Nephron (organoid): ENCODE measurements at regions not wholly inside any gene's neighbourhood (a gene's known extent, or its start where the extent isn't known, plus 50 kb on each side); places are given as distances from the start of the nearest gene placed in this dataset.

ENCODE experiments used
- H3K27ac Mint-ChIP-seq, 3 experiments: 2 replicates each; pipeline ENCODE4 v1.8.0; 2020; ENCODE audit warnings: mixed read lengths in 3 of 3, mild to moderate bottlenecking in 2 of 3, moderate library complexity in 1 of 3
- H3K27me3 Mint-ChIP-seq: 2 replicates; pipeline ENCODE4 v1.8.0; 2021; ENCODE audit warnings: low read depth, mild to moderate bottlenecking, moderate library complexity, mixed read lengths
- H3K36me3 Mint-ChIP-seq: 2 replicates; pipeline ENCODE4 v1.8.0; 2020; ENCODE audit warnings: low read depth, mixed read lengths
- H3K4me1 Mint-ChIP-seq: 2 replicates; pipeline ENCODE4 v1.8.0; 2020; ENCODE audit warnings: mixed read lengths
- H3K4me3 Mint-ChIP-seq, 3 experiments: 2 replicates each; pipeline ENCODE4 v1.8.0; 2020; ENCODE audit warnings: mild to moderate bottlenecking in 3 of 3, mixed read lengths in 3 of 3, moderate library complexity in 2 of 3
- H3K9me3 Mint-ChIP-seq: 2 replicates; pipeline ENCODE4 v1.8.0; 2020; ENCODE audit warnings: mixed read lengths
- TF ChIP-seq, protein P1 (sequence below), 3 experiments: fragments of 200-600 bp; sonication (generic); IDR thresholded peaks; one replicate each; pipeline ENCODE4 v1.5.0; 2021; ENCODE audit warnings: antibody characterized with exemption in 3 of 3; ENCODE audit not compliant: unreplicated experiment in 3 of 3

DNA sequence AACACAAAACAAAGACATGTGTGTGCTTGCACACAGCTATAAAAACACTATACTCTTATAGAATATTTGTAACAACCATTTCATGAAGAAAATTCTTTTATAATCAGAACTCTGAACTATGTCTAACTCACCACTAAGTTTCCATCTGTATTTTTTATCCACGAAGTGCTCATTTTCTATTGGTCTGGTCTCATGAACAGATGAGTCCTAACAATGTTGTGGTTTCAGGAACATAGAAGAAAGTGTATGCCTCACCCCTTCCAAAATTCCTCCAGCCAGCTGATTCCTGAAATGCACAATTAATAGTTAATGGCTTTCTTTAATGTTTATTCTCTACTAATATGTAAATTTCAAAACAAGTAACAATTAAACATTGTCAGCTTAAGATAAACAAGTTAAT lies 325.3 kb upstream of the GRAMD2B start:
- Mint-ChIP-seq H3K27me3 (no peaks in the 10 kb centered on the region), H3K4me1 (no peaks in the 10 kb centered on the region), H3K27ac (peak overlapping the region in 1 of 3 experiments; percentile 51), H3K9me3 (peaks cover 2% of the 10 kb centered on the region), H3K36me3 (no peaks in the 10 kb centered on the region), H3K4me3 (no peak overlapping the region)
- TF ChIP-seq, protein P1, sequence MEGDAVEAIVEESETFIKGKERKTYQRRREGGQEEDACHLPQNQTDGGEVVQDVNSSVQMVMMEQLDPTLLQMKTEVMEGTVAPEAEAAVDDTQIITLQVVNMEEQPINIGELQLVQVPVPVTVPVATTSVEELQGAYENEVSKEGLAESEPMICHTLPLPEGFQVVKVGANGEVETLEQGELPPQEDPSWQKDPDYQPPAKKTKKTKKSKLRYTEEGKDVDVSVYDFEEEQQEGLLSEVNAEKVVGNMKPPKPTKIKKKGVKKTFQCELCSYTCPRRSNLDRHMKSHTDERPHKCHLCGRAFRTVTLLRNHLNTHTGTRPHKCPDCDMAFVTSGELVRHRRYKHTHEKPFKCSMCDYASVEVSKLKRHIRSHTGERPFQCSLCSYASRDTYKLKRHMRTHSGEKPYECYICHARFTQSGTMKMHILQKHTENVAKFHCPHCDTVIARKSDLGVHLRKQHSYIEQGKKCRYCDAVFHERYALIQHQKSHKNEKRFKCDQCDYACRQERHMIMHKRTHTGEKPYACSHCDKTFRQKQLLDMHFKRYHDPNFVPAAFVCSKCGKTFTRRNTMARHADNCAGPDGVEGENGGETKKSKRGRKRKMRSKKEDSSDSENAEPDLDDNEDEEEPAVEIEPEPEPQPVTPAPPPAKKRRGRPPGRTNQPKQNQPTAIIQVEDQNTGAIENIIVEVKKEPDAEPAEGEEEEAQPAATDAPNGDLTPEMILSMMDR (IDR thresholded peaks at IDR 0.05; ENCODE audit: unreplicated experiment in 3 of 3): no peak

DNA sequence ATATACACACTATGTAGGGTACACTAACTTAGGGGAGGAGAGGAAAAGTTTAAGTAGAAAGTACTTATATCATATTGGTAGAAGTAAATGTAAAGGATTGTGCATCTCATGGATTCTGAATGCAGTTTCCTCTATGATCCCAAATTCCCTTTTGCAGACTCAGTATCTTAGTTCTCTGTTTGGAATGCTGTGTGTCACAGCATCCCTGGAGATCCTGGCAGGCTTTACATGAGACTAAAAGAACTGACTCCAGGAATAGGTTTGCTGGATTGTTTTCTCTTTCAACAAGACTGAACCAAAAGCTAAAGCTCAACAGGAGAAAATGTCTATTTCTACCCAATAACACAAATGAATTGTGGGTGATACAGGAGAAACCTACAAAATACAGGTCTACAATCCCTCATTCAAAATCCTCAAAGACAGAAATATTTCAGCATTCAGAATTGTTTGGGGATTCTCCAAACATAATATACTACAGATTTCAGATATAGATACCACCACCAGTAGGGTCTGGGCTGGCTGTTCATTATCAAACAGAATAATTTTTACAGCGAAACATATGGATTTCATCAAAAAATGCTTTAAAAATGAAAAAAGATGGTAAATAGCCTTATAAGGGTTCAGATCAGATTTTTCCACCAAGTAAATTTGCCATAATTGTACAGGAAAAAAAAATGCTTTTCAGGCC lies 324.7 kb upstream of the GRAMD2B start:
- TF ChIP-seq, protein P1 (IDR thresholded peaks at IDR 0.05; ENCODE audit: unreplicated experiment in 3 of 3): no peak
- Mint-ChIP-seq H3K4me1 (no peaks in the 10 kb centered on the region), H3K27me3 (no peaks in the 10 kb centered on the region), H3K4me3 (no peak overlapping the region), H3K27ac (peak overlapping the region in 1 of 3 experiments; percentile 51), H3K9me3 (peaks cover 2% of the 10 kb centered on the region), H3K36me3 (no peaks in the 10 kb centered on the region)

DNA sequence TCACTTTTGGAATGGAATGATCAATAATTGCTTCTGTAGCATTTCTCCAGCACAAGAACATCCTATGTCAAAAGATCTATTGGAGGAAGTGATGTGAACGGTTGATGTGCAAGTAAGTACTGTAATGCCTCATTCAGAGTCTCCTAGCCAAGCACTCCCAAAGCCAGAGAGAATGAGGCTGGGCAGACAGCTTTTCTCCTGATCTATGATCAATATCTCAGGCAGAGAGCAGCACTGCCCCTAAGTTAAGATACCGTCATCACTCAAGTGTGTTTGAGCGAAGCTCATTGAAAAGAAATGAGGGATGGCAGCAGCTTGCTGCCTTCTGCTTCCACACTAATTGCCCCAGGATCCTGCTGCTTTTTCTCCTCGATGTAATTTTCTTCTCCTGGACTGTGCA lies 324.1 kb upstream of the GRAMD2B start:
- Mint-ChIP-seq H3K4me1 (no peaks in the 10 kb centered on the region), H3K27ac (peak overlapping the region in 1 of 3 experiments; percentile 22), H3K9me3 (peaks cover 2% of the 10 kb centered on the region), H3K36me3 (no peaks in the 10 kb centered on the region), H3K27me3 (no peaks in the 10 kb centered on the region), H3K4me3 (no peak overlapping the region)
- TF ChIP-seq, protein P1 (IDR thresholded peaks at IDR 0.05; ENCODE audit: unreplicated experiment in 3 of 3): no peak

DNA sequence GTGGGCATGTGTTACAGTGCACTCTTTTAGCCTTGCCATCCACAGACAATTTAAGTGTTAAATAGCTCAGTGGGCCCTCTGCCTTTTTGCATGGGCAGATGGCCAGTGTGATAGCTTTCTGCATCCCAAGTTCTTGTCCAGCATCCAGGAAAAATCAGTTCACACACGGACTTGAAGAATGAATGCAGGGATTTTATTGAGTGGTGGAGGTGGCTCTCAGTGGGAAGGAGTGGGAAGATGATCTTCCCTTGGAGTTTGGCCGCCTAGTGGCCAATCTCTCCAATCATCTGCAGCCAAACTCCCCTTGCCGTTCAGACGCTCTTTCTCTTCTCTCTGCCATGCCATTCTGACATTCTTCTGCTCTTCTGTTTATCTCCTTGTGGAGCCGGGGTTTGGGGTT lies 322.4 kb upstream of the GRAMD2B start:
- Mint-ChIP-seq H3K9me3 (peaks cover 2% of the 10 kb centered on the region), H3K36me3 (no peaks in the 10 kb centered on the region), H3K27ac (no peak overlapping the region), H3K27me3 (no peaks in the 10 kb centered on the region), H3K4me3 (no peak overlapping the region), H3K4me1 (no peaks in the 10 kb centered on the region)
- TF ChIP-seq, protein P1 (IDR thresholded peaks at IDR 0.05; ENCODE audit: unreplicated experiment in 3 of 3): peak in 1 of 3 experiments; percentile 11

DNA sequence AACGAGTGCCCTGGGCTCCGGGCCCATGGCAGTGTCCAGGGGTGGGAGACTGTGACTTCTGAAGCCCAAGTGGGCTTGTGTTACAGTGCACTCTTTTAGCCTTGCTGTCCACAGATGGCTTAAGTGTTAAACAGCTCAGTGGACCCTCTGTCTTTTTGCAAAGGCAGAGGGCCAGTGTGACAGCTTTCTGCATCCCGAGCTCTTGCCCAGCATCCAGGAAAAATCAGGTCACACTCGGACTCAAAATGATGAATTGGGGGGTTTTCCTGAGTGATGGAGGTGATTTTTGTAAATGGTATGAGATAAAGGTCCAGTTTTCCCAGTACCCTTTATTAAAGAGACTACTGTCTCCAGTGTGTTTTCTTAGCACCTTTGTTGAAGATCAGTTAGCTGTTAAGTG lies 321.3 kb upstream of the GRAMD2B start:
- Mint-ChIP-seq H3K9me3 (peaks cover 2% of the 10 kb centered on the region), H3K4me1 (no peaks in the 10 kb centered on the region)

More for the DNA sequence above, 321.3 kb upstream of the GRAMD2B start:
- no peak overlapping the region for H3K4me3 Mint-ChIP-seq
- H3K27ac Mint-ChIP-seq: no peak overlapping the region
- TF ChIP-seq, protein P1 (IDR thresholded peaks at IDR 0.05; ENCODE audit: unreplicated experiment in 3 of 3): no peak
- H3K27me3 Mint-ChIP-seq: no peaks in the 10 kb centered on the region
- H3K36me3 Mint-ChIP-seq: no peaks in the 10 kb centered on the region
